GM21367 (cell line): ENCODE measurements at regions not wholly inside any gene's neighbourhood (a gene's known extent, or its start where the extent isn't known, plus 50 kb on each side); places are given as distances from the start of the nearest gene placed in this dataset.

Experiments
- ATAC-seq: cut with Tn5 transposase; IDR thresholded peaks from one replicate; pipeline ENCODE4 v1.9.1; 2021; ENCODE audit not compliant: unreplicated experiment

GRCh38 chr16:77551357-77551756 is 116.5 kb upstream of the ADAMTS18 start:
- no peak for ATAC-seq

DNA sequence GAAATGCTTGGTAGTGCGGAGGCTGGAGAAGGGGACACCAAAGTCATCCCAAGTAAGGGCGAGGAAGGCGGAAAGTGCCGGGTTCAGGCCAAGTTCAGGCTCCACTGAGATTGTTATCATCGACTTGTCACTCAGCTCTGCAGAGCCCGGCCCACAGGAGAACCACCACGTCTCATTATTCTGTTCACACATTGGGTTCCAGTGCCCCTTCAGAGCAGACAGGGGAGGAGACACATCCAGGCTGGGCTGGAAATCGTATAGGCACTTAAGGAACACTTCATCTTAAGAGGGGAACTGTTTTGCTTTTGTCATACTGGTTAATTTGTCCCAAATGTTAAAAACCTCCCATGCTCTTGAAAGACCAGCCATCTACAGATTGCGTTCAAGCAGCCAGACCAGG is 118.3 kb upstream of the ADAMTS18 start:
- ATAC-seq, result no peak

DNA sequence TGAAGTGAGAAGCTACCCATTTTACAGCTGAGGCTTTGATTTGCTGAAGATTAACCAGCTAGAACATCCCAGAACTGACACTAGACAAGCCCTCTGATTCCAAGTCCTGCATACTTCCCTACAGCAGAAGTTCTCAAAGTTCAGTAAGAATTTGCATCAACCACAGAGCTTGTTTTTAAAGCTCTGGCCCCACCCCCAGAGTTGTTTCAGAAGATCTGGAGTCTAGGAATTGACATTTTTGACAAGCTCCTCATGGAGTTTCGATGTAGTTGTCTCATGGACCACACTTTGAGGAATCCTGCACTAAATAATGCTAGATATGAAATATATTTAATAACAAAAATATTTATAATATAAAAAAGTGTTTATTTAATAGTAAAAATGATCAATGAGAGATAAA is 120.3 kb upstream of the ADAMTS18 start:
- no peak for ATAC-seq

DNA sequence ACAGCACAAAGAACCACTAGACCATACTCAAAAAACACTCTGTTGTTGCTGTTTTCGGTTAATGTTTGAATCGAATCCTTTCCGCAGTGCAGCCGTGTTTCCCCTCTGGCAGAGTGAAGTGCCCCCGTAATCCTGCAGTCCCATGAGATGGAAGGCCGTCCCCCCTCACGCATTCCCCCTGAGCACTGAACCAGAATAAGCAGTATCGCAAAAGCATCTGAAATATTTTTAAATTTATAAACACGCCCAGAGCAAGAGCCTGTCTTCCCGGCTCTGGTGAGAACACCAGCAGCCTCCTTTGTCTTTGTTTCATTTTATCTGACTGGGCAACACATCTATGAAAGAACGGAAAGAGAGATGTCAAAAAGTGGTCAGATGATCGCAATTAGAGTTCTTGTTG is 121.0 kb upstream of the ADAMTS18 start:
- ATAC-seq, result no peak

DNA sequence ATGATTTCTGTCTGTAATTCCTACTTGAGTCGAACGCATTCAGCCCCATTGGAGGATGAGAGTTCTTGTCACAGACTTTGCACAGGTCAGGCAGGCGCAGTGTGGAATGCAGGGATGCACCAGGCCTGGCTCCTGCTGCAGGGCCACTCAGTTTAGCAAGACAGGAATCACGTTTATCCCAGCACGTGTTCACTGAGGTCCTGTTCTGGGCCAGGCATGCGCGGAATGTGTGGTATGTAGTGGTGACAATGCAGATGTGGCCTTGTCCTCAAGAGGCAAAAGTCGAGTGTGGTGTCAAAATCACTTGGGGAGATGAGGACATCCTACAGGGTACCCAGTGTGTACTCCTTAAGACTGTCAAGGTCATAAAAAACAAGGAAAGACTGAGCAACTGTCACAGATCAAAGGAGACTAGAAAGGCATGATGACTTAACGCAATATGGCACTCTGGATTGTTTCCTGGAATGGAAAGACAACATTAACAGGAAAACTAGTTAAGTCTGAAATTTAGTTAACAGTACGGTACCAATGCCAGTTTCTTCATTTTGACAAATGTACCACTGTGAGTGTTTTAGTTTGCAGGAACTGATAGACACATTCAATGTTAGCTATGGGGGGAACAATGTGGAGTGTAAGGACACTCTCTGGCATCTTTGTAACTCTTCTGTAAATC is 121.5 kb upstream of the ADAMTS18 start:
- ATAC-seq, result no peak

DNA sequence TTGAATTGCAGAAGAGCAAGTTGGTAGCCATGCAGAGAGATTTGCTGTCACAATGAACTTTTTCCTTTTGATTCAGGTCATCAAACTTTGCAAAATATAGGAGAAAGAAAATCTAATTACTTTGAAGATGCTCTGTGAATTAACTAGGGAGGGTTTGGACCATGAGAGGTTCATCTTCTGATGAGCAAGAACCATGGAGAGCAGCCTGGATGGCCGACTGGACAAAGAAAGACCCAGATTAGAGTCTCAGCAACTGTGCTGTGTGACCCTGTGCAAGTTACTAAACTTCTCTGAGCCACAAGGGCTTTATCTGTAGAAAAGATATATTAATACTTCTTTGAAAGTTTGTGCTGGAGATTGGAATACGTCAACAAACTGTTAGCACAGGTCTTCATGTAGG is 122.6 kb upstream of the ADAMTS18 start:
- ATAC-seq, result no peak

- ATAC-seq, result no peak
Observed at GRCh38 chr16:77558786-77559185, 124.0 kb upstream of the ADAMTS18 start.

DNA sequence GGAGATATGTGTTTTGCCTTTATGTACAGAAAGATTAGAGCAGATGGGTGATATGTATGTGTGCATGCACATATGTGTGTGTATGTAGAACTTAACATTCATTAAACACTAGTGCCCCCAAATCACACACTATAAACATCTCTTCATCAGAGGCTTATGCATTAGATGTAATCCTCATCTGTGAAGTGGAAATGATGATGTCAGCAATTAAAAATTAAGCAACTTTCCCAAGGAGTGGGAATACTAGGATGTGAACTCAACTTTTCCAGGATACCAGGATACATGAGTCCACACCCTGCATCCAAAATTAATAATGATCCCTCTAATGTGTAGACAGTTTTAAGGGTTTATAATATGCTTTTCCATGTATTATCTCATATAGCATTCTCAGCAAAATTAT is 127.7 kb upstream of the ADAMTS18 start:
- ATAC-seq, result no peak

DNA sequence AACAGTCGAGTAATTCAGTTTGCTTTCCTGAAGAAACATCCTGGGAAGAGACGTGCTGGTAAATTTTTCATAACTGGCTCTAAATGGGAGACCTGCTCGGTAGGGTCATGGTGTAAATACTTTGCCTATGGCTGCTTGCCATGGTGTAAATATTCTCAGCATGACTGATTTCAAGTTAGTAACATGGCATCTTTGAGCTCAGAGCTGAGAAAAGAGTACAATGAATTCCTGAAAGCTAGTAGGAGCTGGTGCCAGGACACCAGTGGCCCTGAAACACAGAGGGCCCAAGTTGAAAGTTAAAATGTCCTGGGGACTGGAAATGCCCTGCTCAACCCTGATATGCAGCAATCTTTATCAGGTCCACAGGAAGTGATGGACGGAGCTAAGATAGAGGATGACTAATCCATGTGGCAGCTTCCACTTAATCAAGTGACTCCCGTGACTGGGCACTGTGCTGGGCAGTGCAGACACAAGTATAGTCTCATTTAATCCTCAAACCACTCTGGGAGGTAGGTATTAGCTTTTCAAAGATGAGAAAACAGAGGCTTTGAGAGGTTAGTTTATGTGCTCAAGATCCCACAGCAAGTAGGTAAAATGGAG is 130.1 kb upstream of the ADAMTS18 start:
- ATAC-seq, result no peak

DNA sequence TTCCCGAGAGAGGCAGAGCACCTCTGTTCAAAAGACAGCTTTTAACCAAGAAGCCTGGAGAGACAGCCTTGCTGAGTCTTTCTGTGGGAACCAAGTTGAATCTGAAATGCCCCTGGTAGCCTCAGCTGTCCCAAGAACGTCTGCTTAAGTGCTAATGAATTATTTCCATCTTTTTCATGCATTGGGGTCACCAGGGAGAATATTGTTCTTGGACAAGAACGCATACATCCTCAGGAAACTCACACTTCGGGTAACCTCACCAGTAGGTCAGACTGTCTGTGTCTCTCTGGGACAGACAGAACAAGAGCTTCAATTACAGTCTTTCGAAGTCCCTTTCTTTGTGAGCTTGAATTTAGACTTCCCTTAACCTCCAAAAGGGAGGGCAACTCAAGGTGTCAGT is 134.6 kb upstream of the ADAMTS18 start:
- ATAC-seq, result no peak

- ATAC-seq, result no peak
Observed at GRCh38 chr16:77570574-77570973, 135.7 kb upstream of the ADAMTS18 start.

- no peak for ATAC-seq
Observed at GRCh38 chr16:77571115-77571862, 136.5 kb upstream of the ADAMTS18 start.

GRCh38 chr16:77574867-77575624 is 140.2 kb upstream of the ADAMTS18 start:
- ATAC-seq, result no peak

GRCh38 chr16:77579351-77579891 is 142.9 kb upstream of the NUDT7 start:
- no peak for ATAC-seq

DNA sequence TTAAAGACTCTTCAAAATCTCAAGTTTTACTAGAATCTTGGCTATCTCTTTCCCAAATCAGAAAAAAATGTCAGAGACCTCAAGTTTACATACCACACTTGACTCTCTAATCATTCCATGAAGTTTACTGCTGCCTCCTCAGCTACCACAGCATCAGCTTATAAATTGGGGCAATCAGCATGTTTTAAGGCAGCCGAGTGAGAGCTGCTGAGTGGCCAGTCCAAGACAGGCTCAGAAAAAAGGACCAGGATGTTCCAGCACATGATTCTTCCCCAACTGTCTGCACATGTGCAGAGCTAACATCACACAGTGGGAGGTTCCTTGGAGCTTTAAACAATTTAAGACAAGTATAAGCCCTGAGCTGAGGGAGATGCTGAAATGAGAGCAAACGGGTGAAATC is 140.6 kb upstream of the NUDT7 start:
- ATAC-seq, result no peak

DNA sequence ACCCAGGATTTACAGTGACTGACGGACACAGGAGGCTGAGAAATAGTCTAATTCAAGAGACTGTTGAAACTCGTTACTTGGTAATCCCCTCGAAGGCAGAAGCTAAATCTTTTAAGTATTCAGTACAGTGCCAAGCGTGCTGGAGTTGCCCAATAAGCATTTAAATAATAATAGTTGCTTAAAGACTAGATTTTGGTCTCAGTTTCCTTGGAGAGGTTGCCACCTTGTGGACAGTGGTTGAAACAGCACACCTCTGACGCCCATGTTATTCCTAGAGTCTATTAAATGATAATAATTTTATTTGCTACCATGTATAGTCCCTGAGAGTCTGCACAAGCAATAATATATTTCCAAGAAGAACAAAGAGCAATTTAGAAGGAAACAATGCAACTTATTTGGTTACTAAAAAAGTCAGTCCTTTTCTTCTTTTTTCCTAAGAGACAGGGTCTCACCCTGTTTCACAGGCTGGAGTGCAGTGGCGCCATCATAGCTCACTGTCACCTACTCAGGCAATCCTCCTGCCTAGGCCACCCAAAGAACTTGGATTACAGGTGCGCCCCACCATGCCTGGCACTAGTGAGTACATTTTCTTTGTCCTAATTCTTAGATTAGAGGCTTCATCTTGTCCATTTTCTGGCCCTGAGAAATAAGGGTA is 138.0 kb upstream of the NUDT7 start:
- peak; percentile 67 for ATAC-seq

DNA sequence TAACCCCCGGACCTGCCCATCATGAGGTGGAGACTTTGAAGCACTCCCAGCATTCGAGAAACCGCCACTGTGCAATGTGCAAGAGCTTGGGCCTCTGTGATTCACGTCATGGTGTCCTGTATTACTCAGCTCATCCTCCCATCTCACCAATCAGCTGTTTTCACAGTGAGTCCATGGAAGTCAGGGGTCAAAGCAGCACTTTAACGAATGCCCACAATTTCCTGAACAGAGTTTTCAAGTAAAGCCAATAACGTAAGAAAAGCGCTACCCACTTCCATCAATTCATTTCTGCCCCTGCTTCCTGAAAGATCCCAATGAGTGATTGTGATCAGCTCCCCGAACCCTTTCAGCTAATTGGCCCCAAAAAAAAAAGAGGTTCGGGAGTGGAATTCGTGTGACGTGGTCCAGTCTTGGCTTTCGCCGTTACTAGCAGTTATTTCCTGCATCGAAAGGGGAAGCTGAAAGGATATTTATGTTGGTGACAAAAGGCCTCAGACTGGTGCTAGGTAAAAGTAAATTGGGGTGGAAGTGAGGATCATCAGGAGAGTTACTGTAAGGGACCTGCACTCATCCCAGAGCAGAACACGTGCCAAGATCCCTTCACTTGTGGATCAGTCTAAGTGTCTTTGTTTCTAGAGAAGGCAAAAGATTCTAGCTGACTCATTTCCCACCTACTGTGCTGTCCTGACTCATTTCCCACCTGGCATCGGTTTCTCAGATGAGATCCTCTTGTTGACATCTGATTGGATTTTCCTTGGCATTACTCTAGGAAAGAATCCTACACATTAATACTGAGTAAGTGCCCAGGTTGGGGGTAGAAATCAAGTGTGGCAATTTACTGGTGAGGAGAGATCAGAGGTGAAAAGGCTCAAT is 136.7 kb upstream of the NUDT7 start:
- no peak for ATAC-seq

- no peak for ATAC-seq
Observed at GRCh38 chr16:77588389-77588788, 133.9 kb upstream of the NUDT7 start.

- no peak for ATAC-seq
Observed at GRCh38 chr16:77589071-77589765, 133.1 kb upstream of the NUDT7 start.
